SIG-M5 treated with dmso at 0.1 percent for 504 hours (cell line): ENCODE measurements at regions not wholly inside any gene's neighbourhood (a gene's known extent, or its start where the extent isn't known, plus 50 kb on each side); places are given as distances from the start of the nearest gene placed in this dataset.

Experiments
- DNase-seq: peaks from one replicate; lab custom pipeline; 2025; ENCODE audit not compliant: unreplicated experiment; lab: John Stamatoyannopoulos, UW

GRCh38 chr5:72623323-72623722, 116.1 kb upstream of the ZNF366 start:
- no peak for DNase-seq

- DNase-seq: no peak
These were observed 115.1 kb upstream of the ZNF366 start for GRCh38 chr5:72622170-72622760.

DNA sequence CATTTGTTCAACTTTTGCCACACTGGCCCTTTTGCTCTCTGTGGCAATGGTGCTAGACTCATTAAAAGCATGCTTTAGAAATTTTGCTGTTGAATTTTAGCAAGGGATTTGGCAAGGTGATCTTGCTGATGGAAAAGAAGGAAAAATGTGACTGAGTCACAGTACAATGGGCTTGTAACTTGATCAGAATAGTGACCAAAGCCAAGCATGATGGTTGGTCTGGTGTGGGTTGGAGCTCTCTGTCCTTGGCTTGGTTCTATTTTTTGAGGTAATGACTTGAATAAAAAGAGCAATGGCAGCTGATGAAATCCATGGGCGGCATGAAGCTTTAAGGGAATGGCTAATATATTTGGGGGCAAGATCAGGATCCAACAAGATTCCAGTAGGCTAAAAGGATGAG, 114.4 kb upstream of the ZNF366 start:
- DNase-seq: no peak

DNA sequence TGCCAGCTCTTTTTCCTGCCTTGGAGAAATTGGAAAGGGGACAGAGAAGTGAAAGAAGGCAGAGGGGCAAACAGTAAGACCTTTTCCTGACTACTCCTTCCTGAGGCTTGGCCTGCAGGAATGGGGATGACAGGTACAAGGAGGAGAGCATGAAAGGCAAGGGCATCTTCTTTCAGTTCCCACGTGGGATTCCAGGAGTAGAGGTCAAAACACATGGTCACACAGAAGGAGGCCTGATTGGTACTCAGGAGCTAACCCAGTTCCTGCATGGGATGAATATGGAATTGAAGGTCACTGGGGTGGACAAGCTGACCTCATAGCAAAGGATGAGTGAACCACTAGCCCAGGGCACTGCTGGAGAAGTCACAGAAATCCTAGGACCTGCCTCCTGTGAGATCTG, 112.5 kb upstream of the ZNF366 start:
- DNase-seq: no peak

DNA sequence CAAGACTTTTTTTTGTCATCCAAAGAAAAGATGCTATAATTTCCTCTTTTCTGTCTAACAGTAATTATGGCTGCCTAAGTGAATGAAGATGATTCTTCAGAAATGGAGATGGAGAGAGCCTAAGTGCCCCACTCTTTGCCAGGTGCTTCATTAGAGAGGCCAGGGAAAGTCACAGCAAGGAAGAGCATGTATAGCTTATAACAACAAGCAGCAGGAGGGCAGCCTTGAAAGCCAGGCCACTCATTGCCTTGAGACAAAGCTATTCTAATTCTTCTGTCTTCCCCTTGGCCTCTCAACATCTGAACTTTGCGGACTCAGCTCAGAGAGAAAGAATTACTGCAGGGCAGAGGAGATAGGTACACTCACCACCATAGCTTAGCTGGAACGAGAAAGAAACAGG, 112.0 kb upstream of the ZNF366 start:
- no peak for DNase-seq

DNA sequence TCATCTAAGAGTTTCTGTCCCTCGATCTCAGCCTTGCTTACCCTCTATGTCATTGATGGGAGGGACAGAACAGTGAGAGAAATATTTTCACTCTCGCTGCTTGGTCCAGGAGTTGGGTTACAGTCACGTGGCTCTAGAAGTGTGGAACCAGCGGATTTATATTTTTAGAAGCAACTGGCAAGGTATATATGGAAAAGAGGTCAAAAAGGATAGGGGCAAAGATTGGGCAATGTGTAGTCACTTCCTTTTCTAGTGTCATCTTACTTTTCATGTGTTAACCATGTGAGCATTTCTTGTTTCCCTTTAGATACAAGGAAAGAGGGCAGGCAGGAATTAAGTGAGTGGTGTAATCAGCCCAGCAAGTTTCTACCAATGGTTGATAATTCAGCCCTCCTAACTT, 111.5 kb upstream of the ZNF366 start:
- DNase-seq: peak; percentile 78

- no peak for DNase-seq
These were observed 107.9 kb upstream of the ZNF366 start for GRCh38 chr5:72615061-72615460.

DNA sequence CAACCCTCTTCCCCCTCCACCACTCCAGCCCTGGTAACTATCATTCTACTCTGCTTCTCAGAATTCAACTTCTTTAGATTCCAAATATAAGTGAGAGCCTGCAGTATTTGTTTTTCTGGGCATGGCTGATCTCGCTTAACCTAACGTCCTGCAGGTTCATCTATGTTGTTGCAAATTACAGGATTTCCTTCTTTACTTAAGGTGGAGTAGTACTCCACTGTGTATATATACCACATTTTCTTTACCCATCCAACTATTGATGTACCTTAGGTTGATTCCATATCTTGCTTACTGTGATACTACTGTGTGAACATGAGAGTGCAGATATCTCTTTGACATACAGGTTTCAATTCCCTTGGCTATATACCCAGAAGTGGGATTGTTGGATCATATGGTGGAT, 106.3 kb upstream of the ZNF366 start:
- DNase-seq: no peak

- DNase-seq: no peak
These were observed 105.6 kb upstream of the ZNF366 start for GRCh38 chr5:72612810-72613209.

DNA sequence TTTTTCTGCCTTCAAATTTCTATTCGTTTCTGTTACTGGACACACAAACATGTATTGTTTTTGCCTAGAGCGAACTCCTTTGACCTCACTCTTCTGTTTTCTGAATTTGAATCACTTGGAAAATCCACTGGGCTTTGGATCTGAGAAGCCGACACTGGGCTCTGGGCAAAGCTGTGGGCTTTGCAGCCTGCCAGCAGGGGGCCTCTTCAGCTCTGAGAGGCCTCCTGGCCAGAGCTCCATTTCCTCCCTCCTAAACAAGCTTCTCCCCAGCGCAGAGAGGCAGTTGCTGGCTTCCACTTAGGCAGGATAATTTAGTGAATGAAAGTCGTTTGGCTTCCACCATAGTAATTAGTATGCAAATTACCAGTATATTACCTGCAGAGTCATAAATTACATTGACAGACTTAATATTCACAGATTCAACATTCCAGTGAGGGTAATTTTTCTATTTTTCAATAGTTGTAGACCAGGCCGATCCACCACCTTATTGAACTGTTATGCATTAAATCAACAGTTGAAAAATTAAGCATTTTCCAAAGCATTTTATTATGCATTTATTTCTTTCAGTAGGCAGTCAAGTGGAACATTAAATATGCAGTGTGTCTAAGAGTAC, 104.0 kb upstream of the ZNF366 start:
- DNase-seq: peak; percentile 69

GRCh38 chr5:72608926-72609325, 101.7 kb upstream of the ZNF366 start:
- no peak for DNase-seq

- no peak for DNase-seq
These were observed 101.1 kb upstream of the ZNF366 start for GRCh38 chr5:72608297-72608696.

- DNase-seq: no peak
These were observed 100.2 kb upstream of the ZNF366 start for GRCh38 chr5:72607381-72607780.

DNA sequence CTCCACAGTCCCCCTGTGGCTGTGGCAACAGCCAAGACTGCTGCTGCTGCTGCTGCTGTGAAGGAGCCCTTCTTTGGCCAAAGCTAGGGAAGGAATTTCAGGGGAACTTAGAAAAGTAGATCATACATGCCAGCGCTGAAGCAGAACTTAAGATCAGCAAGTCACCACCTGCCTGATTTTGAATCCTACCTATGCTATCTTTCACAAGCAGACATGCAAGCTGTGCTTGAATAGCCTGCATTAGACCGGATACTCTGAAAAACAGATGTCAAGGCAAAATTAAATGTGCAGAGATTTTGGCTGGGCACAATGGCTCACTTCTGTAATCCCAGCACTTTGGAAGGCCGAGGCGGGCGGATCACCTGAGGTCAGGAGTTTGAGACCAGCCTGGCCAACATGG, 99.3 kb upstream of the ZNF366 start:
- DNase-seq: no peak

- no peak for DNase-seq
These were observed 98.4 kb upstream of the ZNF366 start for GRCh38 chr5:72605632-72606031.

GRCh38 chr5:72604798-72605154, 97.6 kb upstream of the ZNF366 start:
- no peak for DNase-seq

DNA sequence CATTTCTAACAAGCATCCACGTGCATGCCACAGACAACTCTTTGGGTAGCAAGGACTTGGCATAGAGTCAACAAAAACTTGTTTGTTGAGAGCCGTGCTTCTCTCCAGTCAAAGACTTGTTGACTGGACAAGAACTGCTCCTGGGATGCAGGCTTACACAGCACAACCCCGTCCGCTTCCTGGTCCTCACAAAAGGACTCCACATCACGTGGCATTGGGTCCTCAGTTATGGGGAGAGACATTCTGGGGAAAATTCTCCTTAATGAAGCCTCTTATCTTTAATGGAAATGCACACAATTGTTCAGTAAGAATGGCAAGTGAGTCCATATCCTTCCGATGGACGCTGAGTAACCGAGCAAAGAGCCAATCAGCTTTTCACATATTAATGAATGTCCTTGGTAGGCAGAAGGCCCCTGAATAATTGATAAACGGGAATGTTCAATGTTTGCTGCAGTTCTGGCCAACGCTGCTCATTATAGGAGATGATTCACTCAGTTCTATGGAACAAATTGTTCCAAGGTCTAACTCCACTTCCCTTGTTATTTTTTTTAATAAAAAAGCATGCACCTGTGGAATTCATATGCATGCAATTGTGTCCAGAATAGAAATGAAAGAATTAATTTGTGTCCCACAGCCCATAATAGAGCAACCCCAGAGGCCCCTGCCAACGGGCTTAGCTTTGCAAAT, 97.0 kb upstream of the ZNF366 start:
- no peak for DNase-seq

DNA sequence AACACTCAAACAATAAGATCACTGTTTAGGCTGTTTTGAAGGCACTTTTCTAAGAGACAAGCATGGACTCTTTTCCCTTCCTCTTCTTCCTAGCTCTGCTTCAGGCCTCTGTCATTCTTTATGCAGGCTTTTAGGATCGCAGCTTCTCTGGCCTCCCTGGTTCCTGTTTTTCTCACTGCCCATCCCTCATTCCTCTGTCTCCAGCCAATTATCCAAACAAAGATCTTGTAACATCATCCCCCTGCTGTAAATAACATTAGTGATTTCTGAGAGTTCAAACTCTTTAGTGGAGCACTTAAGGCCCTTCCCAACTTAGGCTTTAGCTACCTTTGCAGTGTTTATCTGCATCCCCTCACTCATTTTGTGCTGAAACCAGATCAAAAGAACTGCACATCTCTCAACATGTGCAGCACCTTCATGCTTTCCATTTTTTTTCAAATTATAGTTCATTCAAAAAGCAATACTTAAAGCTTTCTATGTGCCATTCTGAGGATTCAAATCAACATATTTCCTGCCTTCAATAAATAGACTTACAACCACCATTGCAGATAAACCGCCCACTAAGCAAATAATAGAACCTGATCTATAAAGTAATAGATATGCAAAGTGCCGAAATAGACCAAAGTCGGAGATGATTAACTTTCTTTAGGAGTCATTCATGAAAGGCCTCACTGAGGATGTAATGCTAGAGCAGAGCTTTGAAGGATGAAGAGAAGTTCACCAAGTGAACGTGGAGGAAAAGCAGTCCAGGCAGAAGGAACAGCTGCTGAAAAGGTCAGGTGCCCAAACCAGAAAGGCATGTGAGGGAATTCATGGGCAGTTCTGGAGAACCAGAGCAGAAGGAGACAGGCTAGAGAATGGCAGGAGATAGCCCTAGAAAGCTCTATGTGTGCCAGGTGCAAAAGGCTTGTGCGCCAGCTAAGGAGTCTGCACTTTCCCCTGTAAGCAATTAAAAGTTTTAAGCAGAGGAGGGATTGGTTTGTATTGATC, 95.8 kb upstream of the ZNF366 start:
- DNase-seq: no peak

DNA sequence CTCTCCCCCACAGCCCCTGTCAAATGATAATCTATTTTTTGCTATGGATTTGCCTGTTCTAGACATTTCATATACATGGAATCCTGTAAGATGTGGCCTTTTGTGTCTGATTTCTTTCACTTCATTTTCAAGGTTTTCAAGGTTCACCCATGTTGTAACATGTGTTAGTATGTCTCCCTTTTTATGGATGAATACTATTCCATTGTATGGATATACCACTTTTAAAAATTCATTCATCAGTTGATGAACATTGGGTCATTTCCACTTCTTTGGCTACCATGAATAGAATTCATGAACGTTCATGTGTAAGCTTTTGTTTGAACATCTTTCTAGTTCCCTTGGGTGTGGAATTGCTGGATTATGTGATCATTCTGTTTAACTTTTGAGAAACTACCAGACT, 94.7 kb upstream of the ZNF366 start:
- DNase-seq: no peak

DNA sequence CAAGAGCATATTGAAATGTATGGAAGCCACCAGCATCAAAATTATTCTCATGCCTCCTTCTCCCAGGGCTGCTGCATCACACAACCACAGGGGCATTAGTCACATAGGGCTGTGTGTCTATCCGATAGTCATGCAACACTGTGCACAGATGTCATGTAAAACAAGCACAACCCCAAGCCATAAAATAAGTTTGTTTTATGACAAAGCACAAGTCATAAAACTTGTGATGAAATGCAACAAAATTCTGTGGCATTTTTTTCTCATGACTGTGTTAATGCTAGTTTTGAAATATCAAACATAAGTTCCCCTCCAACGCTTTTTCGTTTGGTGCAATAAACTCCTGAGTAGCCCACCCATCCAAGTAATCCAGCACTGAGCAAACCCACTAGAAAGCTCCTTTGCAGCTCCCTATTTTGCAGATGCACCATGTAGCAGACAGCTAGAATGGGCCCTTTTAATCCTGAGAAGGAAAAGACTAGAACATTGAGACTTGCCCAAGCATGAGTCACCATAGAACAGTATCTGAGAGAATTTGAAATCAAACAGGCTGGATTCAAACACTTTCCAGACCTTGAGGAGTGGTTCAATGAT, 93.3 kb upstream of the ZNF366 start:
- peak; percentile 45 for DNase-seq
